Activated CD8-positive, alpha-beta memory T cell treated with anti-CD3 and anti-CD28 coated beads, Interleukin-2, amount 10 ng/mL, durations not matched to agents 7 days and 5 days (primary cell): ENCODE measurements at regions not wholly inside any gene's neighbourhood (a gene's known extent, or its start where the extent isn't known, plus 50 kb on each side); places are given as distances from the start of the nearest gene placed in this dataset.

Experiments
- ATAC-seq: fragments of 150-1000 bp; cut with Tn5 transposase; one replicate; pipeline ENCODE4 v1.10.0; 2021; ENCODE audit warnings: moderate library complexity
- CTCF ChIA-PET: fragments of 350-600 bp; sonication (Branson Sonifier 250); formaldehyde crosslinking; loops from one replicate; lab custom pipeline; 2021; ENCODE audit warnings: antibody characterized with exemption; lab: Charles Lee
- DNase-seq: peaks from one replicate; pipeline ENCODE4 v3.0.0-alpha.2; 2020
- H3K27ac Mint-ChIP-seq: one replicate; pipeline ENCODE4 v1.8.0; 2021; ENCODE audit warnings: mild to moderate bottlenecking, mixed read lengths
- H3K27me3 Mint-ChIP-seq: one replicate; pipeline ENCODE4 v1.8.0; 2021; ENCODE audit warnings: mixed read lengths
- H3K36me3 Mint-ChIP-seq: one replicate; pipeline ENCODE4 v1.8.0; 2021; ENCODE audit warnings: mild to moderate bottlenecking, mixed read lengths
- H3K4me1 Mint-ChIP-seq: one replicate; pipeline ENCODE4 v1.8.0; 2021; ENCODE audit warnings: mixed read lengths
- H3K4me3 Mint-ChIP-seq: one replicate; pipeline ENCODE4 v1.8.0; 2021; ENCODE audit warnings: mild to moderate bottlenecking, moderate library complexity, mixed read lengths
- H3K9me3 Mint-ChIP-seq: one replicate; pipeline ENCODE4 v1.8.0; 2022; ENCODE audit warnings: low read depth, mixed read lengths

- H3K4me1 Mint-ChIP-seq, result no peaks in the 10 kb centered on the region
- DNase-seq, result no peak
- CTCF ChIA-PET, result no interaction called here
- no peaks in the 10 kb centered on the region for H3K9me3 Mint-ChIP-seq
- H3K4me3 Mint-ChIP-seq, result no peak overlapping the region
- no peaks in the 10 kb centered on the region for H3K36me3 Mint-ChIP-seq
- ATAC-seq, result no peak
- peaks cover 8% of the 10 kb centered on the region for H3K27me3 Mint-ChIP-seq
- no peak overlapping the region for H3K27ac Mint-ChIP-seq
Observed at GRCh38 chrX:134747006-134747405, 50.0 kb downstream of the PABIR2 start.

DNA sequence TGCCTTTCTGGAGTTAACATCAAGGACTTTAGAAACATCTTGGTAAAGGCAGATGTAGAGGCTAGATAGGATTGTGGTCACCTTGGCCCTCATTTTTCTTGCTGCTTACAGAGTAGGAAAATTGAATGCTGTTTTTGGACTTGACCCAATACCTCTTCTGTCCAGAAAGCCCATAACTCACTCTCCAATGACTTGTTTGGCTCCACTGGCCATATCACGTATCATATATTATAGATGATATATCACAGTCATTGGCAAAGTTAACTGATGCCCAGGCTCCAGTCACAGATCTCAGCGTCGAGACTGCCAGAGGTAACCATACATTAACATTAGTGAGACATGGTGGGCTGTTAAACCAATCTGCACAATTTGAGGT lies 50.6 kb downstream of the PABIR2 start:
- CTCF ChIA-PET, result no interaction called here
- Mint-ChIP-seq H3K27me3 (peaks cover 6% of the 10 kb centered on the region), H3K27ac (no peak overlapping the region), H3K9me3 (no peaks in the 10 kb centered on the region), H3K36me3 (no peaks in the 10 kb centered on the region), H3K4me3 (no peak overlapping the region), H3K4me1 (no peaks in the 10 kb centered on the region)
- ATAC-seq, result no peak
- no peak for DNase-seq

DNA sequence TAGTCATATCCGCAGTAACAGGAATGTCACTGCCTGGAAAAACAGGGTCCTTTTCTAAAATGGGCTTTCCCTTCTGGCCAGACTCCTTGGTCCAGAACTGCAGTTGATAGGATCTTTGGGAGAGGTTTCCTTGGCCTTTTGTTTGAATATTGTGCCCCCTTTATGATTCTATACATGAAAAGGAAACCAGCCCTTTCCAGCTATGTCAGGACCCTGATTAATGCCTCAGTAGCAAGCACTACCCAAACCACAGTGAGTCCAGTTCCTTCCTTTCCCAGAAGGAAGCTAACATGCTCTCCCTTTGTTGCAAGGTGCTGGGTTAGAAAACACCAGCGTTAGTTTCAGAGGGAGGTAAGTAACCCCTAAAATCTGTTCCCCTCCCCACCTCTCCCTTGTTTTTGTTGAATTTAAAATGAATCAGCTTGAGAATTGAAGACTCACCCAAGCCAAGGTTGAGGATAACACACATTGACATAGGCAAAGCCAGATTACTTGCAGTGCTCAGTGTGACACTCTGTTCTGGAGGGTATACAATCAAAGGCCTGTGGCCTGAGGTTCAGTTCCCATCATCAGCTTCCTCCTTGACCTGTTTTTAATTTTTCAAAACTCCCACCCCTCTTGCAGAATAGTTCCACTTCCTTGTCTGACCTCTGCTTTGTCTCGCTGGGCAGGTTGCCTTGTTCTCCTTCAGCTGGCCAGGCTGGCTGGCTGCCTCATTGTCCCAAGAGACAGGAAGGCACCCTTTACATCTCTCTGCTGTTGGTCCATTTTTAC lies 51.2 kb downstream of the PABIR2 start:
- H3K4me1 Mint-ChIP-seq, result no peaks in the 10 kb centered on the region
- H3K9me3 Mint-ChIP-seq, result no peaks in the 10 kb centered on the region
- no peak overlapping the region for H3K27ac Mint-ChIP-seq
- H3K27me3 Mint-ChIP-seq, result peaks cover 3% of the 10 kb centered on the region
- DNase-seq, result no peak
- H3K4me3 Mint-ChIP-seq, result no peak overlapping the region
- no peak for ATAC-seq
- H3K36me3 Mint-ChIP-seq, result no peaks in the 10 kb centered on the region
- CTCF ChIA-PET, result no interaction called here

DNA sequence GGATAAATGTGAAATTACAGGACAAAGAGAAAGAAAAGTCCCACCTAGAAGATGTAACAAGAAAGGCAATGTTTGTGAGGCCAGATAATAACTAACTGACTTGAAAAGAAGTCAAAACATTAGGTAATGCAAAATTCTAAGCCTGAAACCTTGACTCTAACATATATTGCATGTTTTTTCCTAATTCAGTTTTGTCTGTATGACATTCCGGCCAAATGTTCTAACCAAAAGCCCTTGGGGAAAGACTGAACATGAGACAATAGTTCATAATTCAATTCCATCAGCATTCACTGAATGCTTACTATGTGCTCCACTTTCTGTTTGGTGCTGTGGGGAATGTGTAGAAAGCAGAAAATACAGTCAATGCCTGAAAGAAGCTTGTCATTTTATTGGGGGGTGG lies 53.9 kb downstream of the PABIR2 start:
- DNase-seq (no peak), ATAC-seq (no peak)
- Mint-ChIP-seq H3K9me3 (no peaks in the 10 kb centered on the region), H3K4me3 (no peak overlapping the region), H3K4me1 (no peaks in the 10 kb centered on the region), H3K27ac (no peak overlapping the region), H3K36me3 (no peaks in the 10 kb centered on the region), H3K27me3 (peaks cover 7% of the 10 kb centered on the region)
- CTCF ChIA-PET, result no interaction called here

DNA sequence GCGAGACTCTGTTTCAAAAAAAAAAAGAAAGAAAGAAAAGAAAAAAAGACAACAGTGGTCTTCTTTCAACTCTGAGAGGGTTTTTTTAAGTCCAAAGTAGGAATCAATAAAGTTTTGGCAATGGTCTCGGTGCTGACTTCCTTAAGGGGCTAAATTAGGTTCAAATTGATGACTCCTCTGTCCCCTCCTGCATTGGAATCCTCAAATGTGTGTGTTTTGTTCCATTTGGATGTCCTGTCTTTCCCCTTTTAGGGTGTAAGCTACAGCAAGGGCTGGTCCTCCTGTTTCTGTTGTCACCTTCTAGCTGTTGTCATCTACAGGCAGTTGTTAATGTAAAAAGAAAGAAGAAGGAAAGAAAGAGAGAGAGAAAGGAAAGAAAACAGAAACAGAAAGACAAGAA lies 54.4 kb downstream of the PABIR2 start:
- no peaks in the 10 kb centered on the region for H3K9me3 Mint-ChIP-seq
- CTCF ChIA-PET, result no interaction called here

GRCh38 chrX:134741746-134742145 lies 55.3 kb downstream of the PABIR2 start:
- H3K36me3 Mint-ChIP-seq, result no peaks in the 10 kb centered on the region
- H3K27me3 Mint-ChIP-seq, result peaks cover 12% of the 10 kb centered on the region

More for the DNA sequence above, 54.4 kb downstream of the PABIR2 start:
- no peak for DNase-seq
- H3K27ac Mint-ChIP-seq, result no peak overlapping the region
- no peak for ATAC-seq
- no peak overlapping the region for H3K4me3 Mint-ChIP-seq
- H3K36me3 Mint-ChIP-seq, result no peaks in the 10 kb centered on the region
- H3K4me1 Mint-ChIP-seq, result no peaks in the 10 kb centered on the region
- peaks cover 12% of the 10 kb centered on the region for H3K27me3 Mint-ChIP-seq

GRCh38 chrX:134738986-134739740 lies 57.8 kb downstream of the PABIR2 start:
- no peak overlapping the region for H3K27ac Mint-ChIP-seq
- H3K4me1 Mint-ChIP-seq, result no peaks in the 10 kb centered on the region
- CTCF ChIA-PET, result no interaction called here
- H3K9me3 Mint-ChIP-seq, result no peaks in the 10 kb centered on the region
- DNase-seq, result no peak
- no peak for ATAC-seq
- H3K27me3 Mint-ChIP-seq, result peaks cover 12% of the 10 kb centered on the region
- H3K4me3 Mint-ChIP-seq, result no peak overlapping the region
- no peaks in the 10 kb centered on the region for H3K36me3 Mint-ChIP-seq

More at GRCh38 chrX:134741746-134742145, 55.3 kb downstream of the PABIR2 start:
- Mint-ChIP-seq H3K4me3 (no peak overlapping the region), H3K27ac (no peak overlapping the region), H3K4me1 (no peaks in the 10 kb centered on the region), H3K9me3 (no peaks in the 10 kb centered on the region)
- CTCF ChIA-PET, result no interaction called here
- DNase-seq (no peak), ATAC-seq (no peak)

GRCh38 chrX:134738445-134738844 lies 58.6 kb downstream of the PABIR2 start:
- no peak for ATAC-seq
- Mint-ChIP-seq H3K9me3 (no peaks in the 10 kb centered on the region), H3K36me3 (no peaks in the 10 kb centered on the region), H3K27ac (no peak overlapping the region), H3K4me1 (no peaks in the 10 kb centered on the region), H3K4me3 (no peak overlapping the region), H3K27me3 (peaks cover 12% of the 10 kb centered on the region)
- CTCF ChIA-PET, result no interaction called here
- DNase-seq, result no peak

GRCh38 chrX:134737721-134738369 lies 59.2 kb downstream of the PABIR2 start:
- peaks cover 11% of the 10 kb centered on the region for H3K27me3 Mint-ChIP-seq
- no peak overlapping the region for H3K4me3 Mint-ChIP-seq
- H3K36me3 Mint-ChIP-seq, result no peaks in the 10 kb centered on the region
- H3K9me3 Mint-ChIP-seq, result no peaks in the 10 kb centered on the region
- CTCF ChIA-PET, result no interaction called here
- H3K4me1 Mint-ChIP-seq, result no peaks in the 10 kb centered on the region
- DNase-seq (no peak), ATAC-seq (no peak)
- H3K27ac Mint-ChIP-seq, result no peak overlapping the region

GRCh38 chrX:134737061-134737460 lies 59.9 kb downstream of the PABIR2 start:
- H3K27me3 Mint-ChIP-seq, result peaks cover 9% of the 10 kb centered on the region
- H3K4me3 Mint-ChIP-seq, result no peak overlapping the region
- H3K36me3 Mint-ChIP-seq, result no peaks in the 10 kb centered on the region
- H3K9me3 Mint-ChIP-seq, result no peaks in the 10 kb centered on the region
- ATAC-seq, result no peak
- no peak for DNase-seq
- no peaks in the 10 kb centered on the region for H3K4me1 Mint-ChIP-seq
- H3K27ac Mint-ChIP-seq, result no peak overlapping the region
- CTCF ChIA-PET, result no interaction called here

- no peak overlapping the region for H3K4me3 Mint-ChIP-seq
- no peak for ATAC-seq
- CTCF ChIA-PET, result no interaction called here
Observed at GRCh38 chrX:134736356-134736755, 60.6 kb downstream of the PABIR2 start.

DNA sequence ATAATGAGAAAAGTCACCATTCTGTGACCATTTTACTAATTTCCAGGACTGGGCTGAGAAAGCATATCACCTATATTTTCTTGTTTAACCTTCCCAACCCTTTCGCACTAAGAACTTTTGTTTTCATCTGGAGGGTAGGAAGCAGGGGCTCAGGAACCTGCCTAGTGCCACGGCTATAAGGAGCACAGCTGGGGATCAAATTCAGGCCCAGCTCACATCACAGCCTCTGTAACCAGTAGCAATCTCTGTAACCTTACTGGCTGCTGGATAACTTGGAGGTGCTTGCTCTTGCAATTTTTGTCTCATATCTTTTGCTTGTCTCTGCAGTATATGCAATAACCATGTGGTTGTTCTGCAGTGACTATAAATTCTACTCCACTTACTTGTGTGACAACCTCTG lies 62.0 kb downstream of the PABIR2 start:
- CTCF ChIA-PET, result no interaction called here
- Mint-ChIP-seq H3K27ac (no peak overlapping the region), H3K27me3 (peaks cover 9% of the 10 kb centered on the region), H3K4me1 (no peaks in the 10 kb centered on the region), H3K36me3 (no peaks in the 10 kb centered on the region), H3K9me3 (no peaks in the 10 kb centered on the region), H3K4me3 (no peak overlapping the region)
- DNase-seq (no peak), ATAC-seq (no peak)

More at GRCh38 chrX:134736356-134736755, 60.6 kb downstream of the PABIR2 start:
- Mint-ChIP-seq H3K27ac (no peak overlapping the region), H3K36me3 (no peaks in the 10 kb centered on the region), H3K9me3 (no peaks in the 10 kb centered on the region), H3K4me1 (no peaks in the 10 kb centered on the region), H3K27me3 (peaks cover 9% of the 10 kb centered on the region)
- no peak for DNase-seq

DNA sequence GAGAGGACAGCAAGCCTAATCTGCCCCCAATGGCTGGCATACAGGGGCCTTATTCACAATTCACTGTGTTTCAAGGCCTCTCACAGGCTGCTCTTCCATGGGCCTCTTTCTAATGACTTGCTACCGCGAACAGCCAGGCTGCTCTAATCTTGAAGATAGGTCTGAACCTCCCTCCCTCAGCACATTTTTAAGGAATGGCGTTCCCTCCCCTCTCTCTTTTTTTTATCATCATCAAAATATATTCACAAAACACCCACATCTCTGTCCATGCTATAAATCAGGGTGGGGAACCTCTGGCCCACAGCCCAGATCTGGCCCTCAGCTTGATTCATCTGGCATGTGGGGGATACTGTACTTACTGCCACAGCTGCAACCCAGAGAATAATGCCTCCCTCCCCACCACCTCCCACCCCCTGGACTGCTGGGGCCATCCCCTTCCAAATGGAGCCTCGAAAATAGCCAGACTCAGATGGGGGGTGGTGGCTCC lies 62.5 kb downstream of the PABIR2 start:
- ATAC-seq, result no peak
- H3K36me3 Mint-ChIP-seq, result no peaks in the 10 kb centered on the region
- CTCF ChIA-PET, result no interaction called here
- H3K27ac Mint-ChIP-seq, result no peak overlapping the region
- no peaks in the 10 kb centered on the region for H3K9me3 Mint-ChIP-seq
- H3K4me3 Mint-ChIP-seq, result no peak overlapping the region
- no peak for DNase-seq
- H3K27me3 Mint-ChIP-seq, result peaks cover 9% of the 10 kb centered on the region
- no peaks in the 10 kb centered on the region for H3K4me1 Mint-ChIP-seq
